ENCODE measurements at regions not wholly inside any gene's neighbourhood (a gene's known extent, or its start where the extent isn't known, plus 50 kb on each side); places are given as distances from the start of the nearest gene placed in this dataset.
A peak's percentile ranks its signal among the peaks of the same experiment; 100 is the strongest.

- DNase-seq: peak; percentile 72
Observed at GRCh38 chr3:42012935-42013690, 51.2 kb upstream of the ULK4 start.

DNA sequence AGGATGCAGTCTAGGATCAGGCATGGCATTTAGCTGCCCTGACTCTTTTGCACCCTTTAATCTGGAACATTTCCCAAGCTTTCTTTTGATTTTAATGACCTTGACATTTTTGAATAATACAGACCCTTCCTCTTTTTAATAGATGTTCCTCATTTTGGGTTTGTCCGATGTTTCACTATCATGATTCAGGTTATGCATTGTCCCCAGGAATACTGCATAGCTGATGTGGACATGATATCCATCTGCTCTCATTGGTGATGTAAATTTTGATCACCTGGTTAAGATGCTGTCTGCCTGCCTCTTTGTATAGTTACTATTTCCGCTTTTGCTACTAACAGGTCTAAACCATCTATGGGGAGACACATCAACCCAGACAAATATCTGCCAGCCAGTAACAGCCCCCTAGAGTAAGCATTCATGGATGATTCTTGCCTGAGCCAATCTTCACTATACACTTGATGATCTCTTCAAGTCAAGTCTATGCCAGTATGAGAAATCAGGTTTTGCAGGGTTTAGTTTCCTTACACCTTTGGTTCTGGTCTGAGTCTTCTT is 50.6 kb upstream of the ULK4 start:
- DNase-seq: peak; percentile 46

Measured in DMS53 (cell line).